ENCODE measurements at regions not wholly inside any gene's neighbourhood (a gene's known extent, or its start where the extent isn't known, plus 50 kb on each side); places are given as distances from the start of the nearest gene placed in this dataset.

DNA sequence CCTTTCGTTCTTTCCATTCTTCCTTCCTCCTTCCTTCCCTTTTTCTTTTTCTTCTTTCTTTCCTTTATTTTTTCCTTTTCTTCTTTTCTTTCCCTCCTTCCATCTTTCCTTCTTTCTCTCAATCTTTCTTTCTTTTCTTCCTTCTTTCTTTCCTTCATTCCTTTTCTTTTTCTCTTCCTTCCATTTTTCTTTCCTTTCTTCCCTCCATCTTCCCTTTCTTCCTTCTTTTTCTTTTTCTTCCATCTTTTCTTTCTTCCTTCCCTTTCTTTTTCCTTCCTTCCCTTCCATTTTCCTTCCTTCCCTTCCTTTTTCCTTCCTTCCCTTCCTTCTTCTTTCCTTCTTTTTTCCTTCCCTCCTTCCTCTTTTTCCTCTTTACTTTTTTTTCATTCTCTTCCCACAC lies 568.7 kb downstream of the GALR1 start:
- TF ChIP-seq, protein P1, sequence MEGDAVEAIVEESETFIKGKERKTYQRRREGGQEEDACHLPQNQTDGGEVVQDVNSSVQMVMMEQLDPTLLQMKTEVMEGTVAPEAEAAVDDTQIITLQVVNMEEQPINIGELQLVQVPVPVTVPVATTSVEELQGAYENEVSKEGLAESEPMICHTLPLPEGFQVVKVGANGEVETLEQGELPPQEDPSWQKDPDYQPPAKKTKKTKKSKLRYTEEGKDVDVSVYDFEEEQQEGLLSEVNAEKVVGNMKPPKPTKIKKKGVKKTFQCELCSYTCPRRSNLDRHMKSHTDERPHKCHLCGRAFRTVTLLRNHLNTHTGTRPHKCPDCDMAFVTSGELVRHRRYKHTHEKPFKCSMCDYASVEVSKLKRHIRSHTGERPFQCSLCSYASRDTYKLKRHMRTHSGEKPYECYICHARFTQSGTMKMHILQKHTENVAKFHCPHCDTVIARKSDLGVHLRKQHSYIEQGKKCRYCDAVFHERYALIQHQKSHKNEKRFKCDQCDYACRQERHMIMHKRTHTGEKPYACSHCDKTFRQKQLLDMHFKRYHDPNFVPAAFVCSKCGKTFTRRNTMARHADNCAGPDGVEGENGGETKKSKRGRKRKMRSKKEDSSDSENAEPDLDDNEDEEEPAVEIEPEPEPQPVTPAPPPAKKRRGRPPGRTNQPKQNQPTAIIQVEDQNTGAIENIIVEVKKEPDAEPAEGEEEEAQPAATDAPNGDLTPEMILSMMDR (IDR thresholded peaks at IDR 0.05; ENCODE audit: low read depth, low read length) = no peak
- H3K4me3 ChIP-seq (ENCODE audit: low read depth, low read length) = no peak overlapping the region
- DNase-seq (ENCODE audit: low read depth, low spot score) = no peak
- in situ Hi-C loops (cut with HindIII; ENCODE audit: low sequenced_read_pairs) = no loop called here

DNA sequence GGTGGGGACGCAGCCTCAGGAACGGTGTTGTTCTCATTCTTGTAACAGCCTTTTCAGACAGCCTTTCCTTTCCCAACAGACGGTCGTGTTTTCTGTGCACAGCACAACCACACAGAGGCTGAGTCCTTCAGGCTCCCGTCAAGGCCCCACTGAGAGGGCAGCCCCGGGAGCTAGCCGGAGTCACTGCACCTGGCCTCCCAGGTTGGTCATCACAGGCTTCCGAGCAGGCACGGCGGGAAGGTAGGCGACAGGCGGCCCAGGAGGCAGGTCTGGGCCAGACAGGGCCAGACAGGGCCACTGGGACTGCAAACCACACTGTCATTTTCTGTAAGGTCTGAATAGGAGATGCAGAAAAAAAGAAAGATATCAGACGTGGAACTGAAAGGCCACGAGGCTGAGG lies 570.8 kb downstream of the GALR1 start:
- in situ Hi-C loops (cut with HindIII; ENCODE audit: low sequenced_read_pairs) = no loop called here
- no peak for DNase-seq (ENCODE audit: low read depth, low spot score)
- no peak overlapping the region for H3K4me3 ChIP-seq (ENCODE audit: low read depth, low read length)
- TF ChIP-seq, protein P1 (IDR thresholded peaks at IDR 0.05; ENCODE audit: low read depth, low read length) = no peak

DNA sequence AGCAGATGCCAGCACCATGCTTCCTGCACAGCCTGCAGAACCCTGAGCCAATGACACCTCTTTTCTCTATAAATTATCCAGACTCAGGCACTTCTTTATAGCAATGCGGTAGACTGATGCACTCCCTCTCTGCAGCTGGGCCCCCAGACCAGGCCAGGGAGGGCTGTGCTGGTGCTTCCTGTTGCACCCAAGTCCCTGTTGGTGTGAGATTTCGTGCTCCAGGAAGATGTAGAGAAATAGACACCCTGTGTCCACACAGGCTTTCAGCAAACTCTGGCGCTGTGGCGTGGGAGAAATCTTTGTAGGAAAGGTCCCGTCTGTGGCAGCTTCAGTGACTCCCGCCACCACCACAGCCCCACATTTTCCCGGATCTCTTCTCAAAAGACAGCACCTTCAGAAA lies 572.2 kb downstream of the GALR1 start:
- no peak for DNase-seq (ENCODE audit: low read depth, low spot score)
- TF ChIP-seq, protein P1 (IDR thresholded peaks at IDR 0.05; ENCODE audit: low read depth, low read length) = no peak
- H3K4me3 ChIP-seq (ENCODE audit: low read depth, low read length) = no peak overlapping the region
- in situ Hi-C loops (cut with HindIII; ENCODE audit: low sequenced_read_pairs) = no loop called here

DNA sequence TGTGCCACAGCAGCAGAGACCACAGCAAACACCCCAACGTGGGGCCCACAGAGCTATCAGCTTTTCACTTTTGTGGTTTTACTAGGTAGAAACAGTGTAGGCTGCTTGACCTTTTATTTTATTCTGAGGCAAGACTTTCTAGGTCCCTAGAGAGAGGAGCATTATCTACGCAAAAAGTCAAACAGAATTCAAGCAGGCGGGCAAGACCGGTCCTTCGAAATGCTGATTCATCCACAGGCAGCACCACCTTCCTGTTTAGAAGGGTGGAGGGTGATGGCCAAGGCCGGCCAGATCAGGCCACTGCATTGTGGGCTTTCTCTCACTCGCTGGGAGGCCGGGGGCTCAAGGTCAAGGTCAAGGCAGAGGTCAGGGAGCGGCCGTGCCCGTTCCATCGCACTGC lies 573.0 kb downstream of the GALR1 start:
- TF ChIP-seq, protein P1 (IDR thresholded peaks at IDR 0.05; ENCODE audit: low read depth, low read length) = no peak
- in situ Hi-C loops (cut with HindIII; ENCODE audit: low sequenced_read_pairs) = no loop called here
- no peak for DNase-seq (ENCODE audit: low read depth, low spot score)
- H3K4me3 ChIP-seq (ENCODE audit: low read depth, low read length) = no peak overlapping the region

DNA sequence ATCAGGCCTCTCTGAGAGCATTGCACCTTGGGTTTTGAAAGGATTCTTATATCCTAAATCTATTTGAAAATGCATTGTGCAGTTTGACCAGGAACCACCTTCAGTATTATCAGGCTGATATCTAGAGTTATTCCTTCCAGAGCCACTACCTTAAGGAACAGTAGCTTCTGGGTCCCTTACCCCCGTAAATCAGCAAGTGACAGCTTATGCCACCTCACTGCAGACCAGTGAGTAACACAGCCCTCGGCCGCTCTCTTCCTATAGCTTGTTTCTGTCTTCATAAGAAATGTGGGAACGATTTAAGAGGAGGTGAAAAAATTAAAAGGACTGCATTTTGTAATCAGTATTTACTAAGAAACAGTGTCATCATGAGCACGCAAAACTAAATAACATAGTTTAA lies 584.2 kb downstream of the GALR1 start:
- DNase-seq (ENCODE audit: low read depth, low spot score) = no peak
- in situ Hi-C loops (cut with HindIII; ENCODE audit: low sequenced_read_pairs) = no loop called here
- no peak overlapping the region for H3K4me3 ChIP-seq (ENCODE audit: low read depth, low read length)
- TF ChIP-seq, protein P1 (IDR thresholded peaks at IDR 0.05; ENCODE audit: low read depth, low read length) = no peak

DNA sequence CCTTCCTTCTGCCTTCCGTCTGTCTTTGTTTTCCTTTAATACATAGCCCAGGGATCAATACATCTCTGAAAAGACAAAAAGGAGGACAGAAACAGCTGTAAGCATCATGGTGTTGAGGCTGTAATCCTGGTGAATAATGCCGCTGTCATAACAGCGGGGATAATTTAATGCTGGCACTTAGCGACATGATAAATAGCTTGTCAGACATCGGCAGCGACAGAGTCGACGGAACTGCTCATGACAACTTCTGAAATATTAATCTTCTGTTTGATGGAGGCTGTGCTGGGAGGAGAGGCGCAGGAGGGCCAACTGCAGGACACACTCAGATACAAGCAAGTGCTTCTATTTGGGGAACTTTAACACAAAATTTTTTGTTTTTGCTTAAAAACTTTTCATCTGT lies 602.2 kb downstream of the GALR1 start:
- in situ Hi-C loops (cut with HindIII; ENCODE audit: low sequenced_read_pairs) = no loop called here
- H3K4me3 ChIP-seq (ENCODE audit: low read depth, low read length) = no peak overlapping the region
- TF ChIP-seq, protein P1 (IDR thresholded peaks at IDR 0.05; ENCODE audit: low read depth, low read length) = no peak
- no peak for DNase-seq (ENCODE audit: low read depth, low spot score)

DNA sequence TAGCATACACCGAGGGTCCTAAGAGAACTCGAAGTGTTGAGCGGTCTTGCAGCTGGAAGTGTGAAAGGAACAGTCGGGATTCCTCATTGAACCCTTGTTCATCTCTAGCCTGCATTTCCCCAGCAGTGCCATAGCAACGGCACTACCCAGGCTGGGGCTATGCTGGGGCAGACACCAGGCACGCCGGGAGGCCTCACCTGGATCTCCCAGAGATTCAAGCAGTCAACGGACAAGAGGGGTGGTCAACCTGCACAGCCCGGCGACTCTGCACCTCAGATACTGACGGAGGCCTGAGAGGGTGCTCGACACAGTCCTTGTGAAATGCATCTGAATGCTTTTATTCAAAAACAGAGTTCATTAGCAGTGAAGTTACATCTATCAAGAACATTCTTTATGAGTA lies 604.2 kb downstream of the GALR1 start:
- no peak overlapping the region for H3K4me3 ChIP-seq (ENCODE audit: low read depth, low read length)
- TF ChIP-seq, protein P1 (IDR thresholded peaks at IDR 0.05; ENCODE audit: low read depth, low read length) = no peak
- DNase-seq (ENCODE audit: low read depth, low spot score) = no peak
- in situ Hi-C loops (cut with HindIII; ENCODE audit: low sequenced_read_pairs) = no loop called here

Measured in astrocyte of the spinal cord (primary cell).